T1000 (cell line): ENCODE measurements at regions not wholly inside any gene's neighbourhood (a gene's known extent, or its start where the extent isn't known, plus 50 kb on each side); places are given as distances from the start of the nearest gene placed in this dataset.

Experiments used
- DNase-seq: peaks from one replicate; lab custom pipeline; 2025; ENCODE audit warnings: mixed read lengths; lab: John Stamatoyannopoulos, UW

- no peak for DNase-seq
These were observed 113.8 kb upstream of the CCDC54 start for GRCh38 chr3:107263269-107264021.

- no peak for DNase-seq
These were observed 112.4 kb upstream of the CCDC54 start for GRCh38 chr3:107264888-107265287.

- no peak for DNase-seq
These were observed 111.7 kb upstream of the CCDC54 start for GRCh38 chr3:107265526-107265925.

GRCh38 chr3:107268469-107268868, 108.8 kb upstream of the CCDC54 start:
- DNase-seq: no peak

GRCh38 chr3:107269136-107269535, 108.1 kb upstream of the CCDC54 start:
- no peak for DNase-seq

- no peak for DNase-seq
These were observed 105.4 kb upstream of the CCDC54 start for GRCh38 chr3:107271787-107272387.

GRCh38 chr3:107272471-107272870, 104.8 kb upstream of the CCDC54 start:
- DNase-seq: no peak

- no peak for DNase-seq
These were observed 104.4 kb upstream of the CCDC54 start for GRCh38 chr3:107272885-107273284.

GRCh38 chr3:107273771-107274170, 103.5 kb upstream of the CCDC54 start:
- no peak for DNase-seq

- DNase-seq: no peak
These were observed 101.7 kb upstream of the CCDC54 start for GRCh38 chr3:107275511-107275910.

- no peak for DNase-seq
These were observed 93.3 kb upstream of the CCDC54 start for GRCh38 chr3:107283948-107284347.

- no peak for DNase-seq
These were observed 92.6 kb upstream of the CCDC54 start for GRCh38 chr3:107284612-107285011.

- DNase-seq: no peak
These were observed 92.0 kb upstream of the CCDC54 start for GRCh38 chr3:107285197-107285596.

- no peak for DNase-seq
These were observed 87.9 kb upstream of the CCDC54 start for GRCh38 chr3:107289354-107289753.

GRCh38 chr3:107294117-107294516, 83.1 kb upstream of the CCDC54 start:
- no peak for DNase-seq

GRCh38 chr3:107297597-107297996, 79.6 kb upstream of the CCDC54 start:
- DNase-seq: no peak

GRCh38 chr3:107307205-107307604, 70.0 kb upstream of the CCDC54 start:
- DNase-seq: no peak

GRCh38 chr3:107308716-107309115, 68.5 kb upstream of the CCDC54 start:
- no peak for DNase-seq

- DNase-seq: no peak
These were observed 67.9 kb upstream of the CCDC54 start for GRCh38 chr3:107309312-107309711.

- DNase-seq: no peak
These were observed 63.5 kb upstream of the CCDC54 start for GRCh38 chr3:107313711-107314110.

GRCh38 chr3:107315141-107315540, 62.1 kb upstream of the CCDC54 start:
- no peak for DNase-seq

- no peak for DNase-seq
These were observed 53.5 kb upstream of the CCDC54 start for GRCh38 chr3:107323723-107324122.

GRCh38 chr3:107325446-107325845, 51.8 kb upstream of the CCDC54 start:
- DNase-seq: no peak
